ENCODE measurements at regions not wholly inside any gene's neighbourhood (a gene's known extent, or its start where the extent isn't known, plus 50 kb on each side); places are given as distances from the start of the nearest gene placed in this dataset.

GRCh38 chr11:109554951-109555350 lies 133.0 kb downstream of the C11orf87 start:
- no peak overlapping the region for H3K4me3 Mint-ChIP-seq
- H3K4me1 Mint-ChIP-seq = no peaks in the 10 kb centered on the region
- H3K36me3 Mint-ChIP-seq (ENCODE audit: low read depth) = no peaks in the 10 kb centered on the region

GRCh38 chr11:109564241-109564640 lies 142.3 kb downstream of the C11orf87 start:
- peaks cover 4% of the 10 kb centered on the region for H3K27me3 Mint-ChIP-seq (ENCODE audit: low read depth, poor library complexity)
- H3K4me3 Mint-ChIP-seq = no peak overlapping the region
- no peak for DNase-seq
- no peaks in the 10 kb centered on the region for H3K4me1 Mint-ChIP-seq
- peaks cover 48% of the 10 kb centered on the region for H3K9me3 Mint-ChIP-seq
- no peaks in the 10 kb centered on the region for H3K36me3 Mint-ChIP-seq (ENCODE audit: low read depth)
- peak overlapping the region; percentile 9 for H3K27ac Mint-ChIP-seq
- TF ChIP-seq, protein P1, sequence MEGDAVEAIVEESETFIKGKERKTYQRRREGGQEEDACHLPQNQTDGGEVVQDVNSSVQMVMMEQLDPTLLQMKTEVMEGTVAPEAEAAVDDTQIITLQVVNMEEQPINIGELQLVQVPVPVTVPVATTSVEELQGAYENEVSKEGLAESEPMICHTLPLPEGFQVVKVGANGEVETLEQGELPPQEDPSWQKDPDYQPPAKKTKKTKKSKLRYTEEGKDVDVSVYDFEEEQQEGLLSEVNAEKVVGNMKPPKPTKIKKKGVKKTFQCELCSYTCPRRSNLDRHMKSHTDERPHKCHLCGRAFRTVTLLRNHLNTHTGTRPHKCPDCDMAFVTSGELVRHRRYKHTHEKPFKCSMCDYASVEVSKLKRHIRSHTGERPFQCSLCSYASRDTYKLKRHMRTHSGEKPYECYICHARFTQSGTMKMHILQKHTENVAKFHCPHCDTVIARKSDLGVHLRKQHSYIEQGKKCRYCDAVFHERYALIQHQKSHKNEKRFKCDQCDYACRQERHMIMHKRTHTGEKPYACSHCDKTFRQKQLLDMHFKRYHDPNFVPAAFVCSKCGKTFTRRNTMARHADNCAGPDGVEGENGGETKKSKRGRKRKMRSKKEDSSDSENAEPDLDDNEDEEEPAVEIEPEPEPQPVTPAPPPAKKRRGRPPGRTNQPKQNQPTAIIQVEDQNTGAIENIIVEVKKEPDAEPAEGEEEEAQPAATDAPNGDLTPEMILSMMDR (IDR thresholded peaks at IDR 0.05) = no peak

More at GRCh38 chr11:109554951-109555350, 133.0 kb downstream of the C11orf87 start:
- no peak overlapping the region for H3K27ac Mint-ChIP-seq
- peaks cover 19% of the 10 kb centered on the region for H3K9me3 Mint-ChIP-seq
- H3K27me3 Mint-ChIP-seq (ENCODE audit: low read depth, poor library complexity) = peaks cover 3% of the 10 kb centered on the region
- no peak for DNase-seq
- TF ChIP-seq, protein P1 (IDR thresholded peaks at IDR 0.05) = no peak

- Mint-ChIP-seq H3K9me3 (peaks cover 2% of the 10 kb centered on the region), H3K27ac (no peak overlapping the region), H3K4me1 (peaks cover 26% of the 10 kb centered on the region), H3K27me3 (ENCODE audit: low read depth, poor library complexity) (no peaks in the 10 kb centered on the region), H3K4me3 (no peak overlapping the region), H3K36me3 (ENCODE audit: low read depth) (no peaks in the 10 kb centered on the region)
- peak; percentile 10 for DNase-seq
- TF ChIP-seq, protein P1 (IDR thresholded peaks at IDR 0.05) = no peak
Observed at GRCh38 chr11:109582470-109582869, 160.5 kb downstream of the C11orf87 start.

GRCh38 chr11:109584001-109584972 lies 162.3 kb downstream of the C11orf87 start:
- DNase-seq = no peak

DNA sequence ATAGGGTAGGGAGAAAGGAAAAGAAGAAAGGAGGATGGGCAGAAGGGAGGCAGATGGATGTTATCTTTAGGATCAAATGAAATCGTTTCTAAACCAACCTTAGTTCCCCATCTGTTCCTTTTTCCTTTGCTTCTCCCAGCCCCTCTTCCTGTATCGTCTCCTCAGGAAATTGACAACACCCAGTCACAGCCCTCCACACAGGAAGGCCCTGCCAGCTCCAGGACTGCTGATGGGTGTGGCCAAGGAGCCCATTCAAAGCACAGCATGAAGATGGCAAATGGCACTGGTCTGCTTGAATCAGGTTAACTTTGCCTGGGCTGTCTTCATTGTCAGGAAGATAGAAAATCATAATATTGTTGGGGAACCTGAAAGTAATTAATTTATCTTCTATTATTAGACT lies 164.8 kb downstream of the C11orf87 start:
- no peak for DNase-seq
- Mint-ChIP-seq H3K27me3 (ENCODE audit: low read depth, poor library complexity) (no peaks in the 10 kb centered on the region), H3K27ac (no peak overlapping the region), H3K36me3 (ENCODE audit: low read depth) (no peaks in the 10 kb centered on the region), H3K4me1 (peaks cover 26% of the 10 kb centered on the region), H3K9me3 (no peaks in the 10 kb centered on the region), H3K4me3 (no peak overlapping the region)
- TF ChIP-seq, protein P1 (IDR thresholded peaks at IDR 0.05) = no peak

More at GRCh38 chr11:109584001-109584972, 162.3 kb downstream of the C11orf87 start:
- Mint-ChIP-seq H3K9me3 (no peaks in the 10 kb centered on the region), H3K36me3 (ENCODE audit: low read depth) (no peaks in the 10 kb centered on the region), H3K27ac (no peak overlapping the region), H3K4me3 (no peak overlapping the region), H3K27me3 (ENCODE audit: low read depth, poor library complexity) (no peaks in the 10 kb centered on the region), H3K4me1 (peaks cover 26% of the 10 kb centered on the region)
- TF ChIP-seq, protein P1 (IDR thresholded peaks at IDR 0.05) = no peak
